Neural cell (in vitro differentiated cells): ENCODE measurements at regions not wholly inside any gene's neighbourhood (a gene's known extent, or its start where the extent isn't known, plus 50 kb on each side); places are given as distances from the start of the nearest gene placed in this dataset.

ENCODE experiments used
- EP300 ChIP-seq: fragments of 450-650 bp; conservative IDR thresholded peaks from 2 replicates; pipeline ENCODE4 v1.6.1; 2014; ENCODE audit warnings: antibody characterized with exemption, mild to moderate bottlenecking, moderate library complexity; ENCODE audit not compliant: poor library complexity, severe bottlenecking
- EZH2 ChIP-seq: fragments of 200-600, 300-800 bp; shearing (Covaris generic), sonication (generic); IDR thresholded peaks from 2 replicates; pipeline ENCODE4 v1.6.1; 2014; ENCODE audit warnings: antibody characterized with exemption, low read length, borderline replicate concordance, mild to moderate bottlenecking; ENCODE audit not compliant: insufficient read depth, poor library complexity, severe bottlenecking
- POLR2AphosphoS5 ChIP-seq: IDR thresholded peaks from 2 replicates; pipeline ENCODE4 v1.6.1; 2012
- TAF1 ChIP-seq: IDR thresholded peaks from 2 replicates; pipeline ENCODE4 v1.6.1; 2012; ENCODE audit warnings: low read depth
- TF ChIP-seq, protein P1 (sequence below): fragments of 450-650 bp; IDR thresholded peaks from 2 replicates; pipeline ENCODE4 v1.5.1; 2014; ENCODE audit warnings: antibody characterized with exemption, mild to moderate bottlenecking, moderate library complexity; ENCODE audit not compliant: poor library complexity, severe bottlenecking

DNA sequence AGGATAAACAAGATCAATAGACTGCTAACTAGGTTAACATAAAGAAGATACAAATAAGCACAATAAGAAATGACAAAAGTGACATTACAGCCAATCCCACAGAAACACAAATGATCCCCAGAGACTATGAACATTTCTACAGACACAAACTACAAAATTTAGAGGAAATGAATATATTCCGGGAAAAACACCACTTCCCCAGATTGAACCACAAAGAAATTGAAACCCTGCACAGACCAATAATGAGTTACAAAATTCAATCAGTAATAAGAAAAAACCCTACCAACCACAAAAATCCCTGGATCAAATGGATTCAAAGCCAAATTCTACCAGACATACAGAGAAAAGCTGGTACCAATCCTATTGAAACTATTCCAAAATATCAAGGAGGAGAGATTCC, 232.4 kb upstream of the RBMS1 start:
- TF ChIP-seq TAF1 (no peak), EP300 (no peak), POLR2AphosphoS5 (no peak), EZH2 (no peak)
- TF ChIP-seq, protein P1, sequence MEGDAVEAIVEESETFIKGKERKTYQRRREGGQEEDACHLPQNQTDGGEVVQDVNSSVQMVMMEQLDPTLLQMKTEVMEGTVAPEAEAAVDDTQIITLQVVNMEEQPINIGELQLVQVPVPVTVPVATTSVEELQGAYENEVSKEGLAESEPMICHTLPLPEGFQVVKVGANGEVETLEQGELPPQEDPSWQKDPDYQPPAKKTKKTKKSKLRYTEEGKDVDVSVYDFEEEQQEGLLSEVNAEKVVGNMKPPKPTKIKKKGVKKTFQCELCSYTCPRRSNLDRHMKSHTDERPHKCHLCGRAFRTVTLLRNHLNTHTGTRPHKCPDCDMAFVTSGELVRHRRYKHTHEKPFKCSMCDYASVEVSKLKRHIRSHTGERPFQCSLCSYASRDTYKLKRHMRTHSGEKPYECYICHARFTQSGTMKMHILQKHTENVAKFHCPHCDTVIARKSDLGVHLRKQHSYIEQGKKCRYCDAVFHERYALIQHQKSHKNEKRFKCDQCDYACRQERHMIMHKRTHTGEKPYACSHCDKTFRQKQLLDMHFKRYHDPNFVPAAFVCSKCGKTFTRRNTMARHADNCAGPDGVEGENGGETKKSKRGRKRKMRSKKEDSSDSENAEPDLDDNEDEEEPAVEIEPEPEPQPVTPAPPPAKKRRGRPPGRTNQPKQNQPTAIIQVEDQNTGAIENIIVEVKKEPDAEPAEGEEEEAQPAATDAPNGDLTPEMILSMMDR = no peak
